22Rv1 (cell line): ENCODE measurements at regions not wholly inside any gene's neighbourhood (a gene's known extent, or its start where the extent isn't known, plus 50 kb on each side); places are given as distances from the start of the nearest gene placed in this dataset.
A peak's percentile ranks its signal among the peaks of the same experiment; 100 is the strongest.

Experiments used
- H3K27ac ChIP-seq: fragments of 450-650 bp; 2 replicates; pipeline ENCODE4 v1.5.1; 2017
- CTCF ChIP-seq: fragments of 450-650 bp; IDR thresholded peaks from 2 replicates; pipeline ENCODE4 v1.5.1; 2017; ENCODE audit warnings: mild to moderate bottlenecking
- ZFX ChIP-seq: fragments of 450-650 bp; IDR thresholded peaks from 2 replicates; pipeline ENCODE4 v1.6.1; 2017; ENCODE audit warnings: antibody characterized with exemption, borderline replicate concordance

DNA sequence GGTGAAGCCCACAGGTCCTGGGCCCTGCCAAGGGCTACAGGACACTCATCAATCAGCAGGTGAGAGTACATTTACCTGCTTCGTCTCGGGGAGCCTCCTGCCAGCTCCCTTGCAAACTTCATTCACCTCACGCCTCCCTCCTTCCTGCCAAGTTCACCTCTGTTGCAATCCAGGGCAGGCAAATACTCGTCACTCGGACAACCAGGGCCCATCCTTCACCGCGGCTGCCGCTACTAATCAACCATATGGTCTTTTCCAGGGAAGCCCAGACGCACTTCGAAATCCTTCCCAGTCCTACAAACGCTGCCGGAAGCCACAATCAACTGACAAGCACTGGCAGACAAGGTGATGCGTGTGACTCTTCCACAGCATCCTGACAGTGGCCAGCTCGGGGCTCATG lies 200.7 kb upstream of the NSMCE3 start:
- TF ChIP-seq ZFX (no peak), CTCF (no peak)
- peak overlapping the region; percentile 66 for H3K27ac ChIP-seq

- H3K27ac ChIP-seq: no peak overlapping the region
- TF ChIP-seq CTCF: no peak
- no peak for TF ChIP-seq ZFX
These were observed 199.3 kb upstream of the NSMCE3 start for GRCh38 chr15:29468899-29469298.

- TF ChIP-seq ZFX (no peak), CTCF (no peak)
These were observed 197.5 kb upstream of the NSMCE3 start for GRCh38 chr15:29467091-29467490.

GRCh38 chr15:29466292-29466691 lies 196.7 kb upstream of the NSMCE3 start:
- no peak for TF ChIP-seq CTCF
- no peak for TF ChIP-seq ZFX
- H3K27ac ChIP-seq: no peak overlapping the region

More at GRCh38 chr15:29467091-29467490, 197.5 kb upstream of the NSMCE3 start:
- H3K27ac ChIP-seq: no peak overlapping the region

GRCh38 chr15:29465816-29466215 lies 196.2 kb upstream of the NSMCE3 start:
- H3K27ac ChIP-seq: peak overlapping the region; percentile 41
- TF ChIP-seq ZFX (no peak), CTCF (no peak)

DNA sequence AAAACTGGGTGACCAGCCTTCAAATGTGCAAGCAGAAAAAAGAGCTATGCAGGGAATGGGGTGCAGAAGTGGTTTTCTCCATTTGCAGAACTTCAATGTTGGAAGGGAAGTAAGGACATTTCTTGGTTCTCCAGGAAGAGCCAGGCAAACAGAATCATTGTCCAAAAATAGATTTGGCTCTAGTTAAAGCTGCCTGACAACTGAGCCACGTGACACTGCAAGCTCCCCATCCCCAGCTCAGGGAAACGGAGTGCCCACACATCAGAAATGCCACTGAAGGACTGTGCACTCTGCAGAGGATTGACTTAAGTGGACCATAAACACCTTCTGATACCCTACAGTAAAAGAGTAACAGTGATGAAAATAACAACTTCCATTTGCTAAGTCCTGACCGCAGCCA lies 195.6 kb upstream of the NSMCE3 start:
- TF ChIP-seq CTCF (no peak), ZFX (no peak)
- H3K27ac ChIP-seq: peak overlapping the region; percentile 41

DNA sequence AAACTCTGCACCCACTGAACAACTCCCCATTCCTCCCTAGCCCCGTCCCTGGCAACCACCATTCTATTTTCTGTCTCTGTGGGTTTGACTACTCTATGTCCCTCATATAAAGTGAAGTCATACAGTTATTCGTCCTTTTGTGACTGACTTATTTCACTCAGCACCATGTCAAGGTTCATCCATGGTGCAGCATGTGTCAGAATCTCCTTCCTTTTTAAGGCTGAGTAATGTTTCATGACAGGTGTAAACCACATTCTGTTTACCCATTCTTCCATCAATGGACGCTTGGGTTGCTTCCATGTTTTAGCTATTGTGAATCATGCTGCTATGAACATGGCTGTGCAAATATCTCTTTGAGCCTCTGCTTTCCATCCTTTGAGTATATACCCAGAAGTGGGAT lies 192.3 kb upstream of the NSMCE3 start:
- TF ChIP-seq ZFX: no peak
- H3K27ac ChIP-seq: no peak overlapping the region

GRCh38 chr15:29458361-29458760 lies 188.7 kb upstream of the NSMCE3 start:
- no peak overlapping the region for H3K27ac ChIP-seq
- no peak for TF ChIP-seq CTCF
- no peak for TF ChIP-seq ZFX
